CD4-positive, alpha-beta memory T cell (primary cell): ENCODE measurements at regions not wholly inside any gene's neighbourhood (a gene's known extent, or its start where the extent isn't known, plus 50 kb on each side); places are given as distances from the start of the nearest gene placed in this dataset.

Source experiments
- CTCF ChIA-PET: fragments of 350-600 bp; sonication (Branson Sonifier 250); formaldehyde crosslinking; loops from one replicate; lab custom pipeline; 2021; ENCODE audit warnings: inconsistent platforms; ENCODE audit not compliant: partially characterized antibody; lab: Charles Lee
- POLR2A ChIA-PET: fragments of 350-600 bp; sonication (Branson Sonifier 250); formaldehyde crosslinking; loops from one replicate; lab custom pipeline; 2021; ENCODE audit not compliant: partially characterized antibody; lab: Charles Lee
- DNase-seq, 5 donors: peaks; one replicate each; pipeline versions ENCODE4 v3.0.0 to v3.0.0-alpha.2; 2020 to 2022; ENCODE audit warnings: mixed read lengths in 1 of 5
- H3K27ac ChIP-seq: one replicate; pipeline ENCODE4 v1.7.0; 2013; ENCODE audit warnings: low read depth, low read length
- H3K27me3 ChIP-seq: 2 replicates; pipeline ENCODE4 v1.7.0; 2013; ENCODE audit warnings: mild to moderate bottlenecking, low read length, moderate library complexity; ENCODE audit not compliant: insufficient read depth
- H3K36me3 ChIP-seq: 2 replicates; pipeline ENCODE4 v1.7.0; 2013; ENCODE audit warnings: mild to moderate bottlenecking, low read length, moderate library complexity; ENCODE audit not compliant: insufficient read depth
- H3K4me1 ChIP-seq: 2 replicates; pipeline ENCODE4 v1.7.0; 2013; ENCODE audit warnings: mild to moderate bottlenecking, low read length, moderate library complexity; ENCODE audit not compliant: insufficient read depth
- H3K4me3 ChIP-seq, 2 donors: one replicate each; pipeline ENCODE4 v1.7.0; 2013; ENCODE audit warnings: low read length in 2 of 2, mild to moderate bottlenecking in 1 of 2
- H3K9me3 ChIP-seq, 2 donors: one replicate each; pipeline ENCODE4 v1.7.0; 2013; ENCODE audit warnings: low read length in 2 of 2, control low read depth in 1 of 2; ENCODE audit not compliant: control insufficient read depth in 1 of 2
- H3K27ac Mint-ChIP-seq, 7 donors: one replicate each; pipeline ENCODE4 v1.8.0; 2020 to 2021; ENCODE audit warnings: mixed read lengths in 7 of 7, mild to moderate bottlenecking in 6 of 7, inconsistent platforms in 3 of 7, moderate library complexity in 3 of 7
- H3K27me3 Mint-ChIP-seq, 2 donors: one replicate each; pipeline ENCODE4 v1.8.0; 2020 to 2021; ENCODE audit warnings: mixed read lengths in 2 of 2
- H3K36me3 Mint-ChIP-seq, 2 donors: one replicate each; pipeline ENCODE4 v1.8.0; 2020 to 2021; ENCODE audit warnings: mixed read lengths in 2 of 2, inconsistent platforms in 1 of 2, mild to moderate bottlenecking in 1 of 2
- H3K4me1 Mint-ChIP-seq, 4 donors: one replicate each; pipeline ENCODE4 v1.8.0; 2020 to 2021; ENCODE audit warnings: mixed read lengths in 4 of 4, mild to moderate bottlenecking in 1 of 4
- H3K4me3 Mint-ChIP-seq, 8 donors: one replicate each; pipeline ENCODE4 v1.8.0; 2020 to 2021; ENCODE audit warnings: mixed read lengths in 8 of 8, mild to moderate bottlenecking in 7 of 8, moderate library complexity in 6 of 8, inconsistent platforms in 3 of 8
- H3K9me3 Mint-ChIP-seq, 8 donors: one replicate each; pipeline ENCODE4 v1.8.0; 2020 to 2021; ENCODE audit warnings: mixed read lengths in 8 of 8, mild to moderate bottlenecking in 5 of 8, inconsistent platforms in 3 of 8, moderate library complexity in 1 of 8
- intact Hi-C: fragments of 100-400 bp; cut with micrococcal nuclease; formaldehyde crosslinking; loops from one replicate; pipeline ENCODE4 v1.15.1; 2023

DNA sequence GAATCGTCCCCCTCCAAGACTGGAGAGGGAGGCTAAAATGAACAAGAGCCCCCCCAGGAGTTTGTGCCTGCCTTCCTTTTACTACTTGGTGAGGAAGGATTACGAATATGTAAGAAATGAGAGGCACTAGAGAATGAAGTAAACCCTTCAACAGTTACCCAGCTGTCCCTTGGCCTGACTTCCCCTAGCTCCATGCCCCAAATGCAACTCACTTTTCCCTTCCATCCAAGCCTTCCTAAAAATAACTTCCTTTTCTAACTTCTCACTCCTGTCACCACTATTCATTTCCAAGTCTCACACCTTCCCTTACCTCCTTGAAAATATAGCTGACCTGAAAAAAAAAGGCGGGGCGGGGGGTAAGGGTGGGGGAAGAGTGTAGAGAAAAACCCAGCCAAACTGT is 96.6 kb upstream of the HNRNPU start:
- Histone ChIP-seq H3K4me3 (no peak overlapping the region), H3K36me3 (no peaks in the 10 kb centered on the region), H3K27me3 (no peaks in the 10 kb centered on the region), H3K27ac (no peak overlapping the region), H3K4me1 (peaks cover 16% of the 10 kb centered on the region), H3K9me3 (no peaks in the 10 kb centered on the region)
- peaks cover 8 to 13% (median 12%) of the 10 kb centered on the region in 4 donors for H3K4me1 Mint-ChIP-seq
- no peak for DNase-seq
- intact Hi-C loops, result no loop called here
- no peaks in the 10 kb centered on the region for H3K9me3 Mint-ChIP-seq
- ChIA-PET POLR2A (no interaction called here), CTCF (interaction anchor here (0.6 kb wide), 1 partner anchor 60 kb away, joined by 4 read pairs; no protein-coding TSS in a partner anchor)
- H3K4me3 Mint-ChIP-seq, result no peak overlapping the region
- H3K36me3 Mint-ChIP-seq, result no peaks in the 10 kb centered on the region
- H3K27ac Mint-ChIP-seq, result peak overlapping the region in 1 of 7 donors; percentile 24
- no peaks in the 10 kb centered on the region for H3K27me3 Mint-ChIP-seq

GRCh38 chr1:244958593-244958992 is 94.2 kb upstream of the HNRNPU start:
- Histone ChIP-seq H3K4me3 (no peak overlapping the region), H3K36me3 (no peaks in the 10 kb centered on the region), H3K9me3 (no peaks in the 10 kb centered on the region), H3K27ac (no peak overlapping the region), H3K4me1 (peaks cover 4% of the 10 kb centered on the region), H3K27me3 (no peaks in the 10 kb centered on the region)
- H3K4me1 Mint-ChIP-seq, result peaks cover 1 to 4% (median 3%) of the 10 kb centered on the region in 4 donors
- no peak overlapping the region for H3K27ac Mint-ChIP-seq
- ChIA-PET POLR2A (interaction anchor here (1.0 kb wide), 1 partner anchor 11 kb away, joined by 5 read pairs; a partner anchor contains a TSS), CTCF (no interaction called here)
- no peak overlapping the region for H3K4me3 Mint-ChIP-seq
- DNase-seq, result no peak
- H3K36me3 Mint-ChIP-seq, result no peaks in the 10 kb centered on the region
- H3K9me3 Mint-ChIP-seq, result no peaks in the 10 kb centered on the region
- peaks cover 0 to 2% of the 10 kb centered on the region in 2 donors for H3K27me3 Mint-ChIP-seq
- intact Hi-C loops, result no loop called here

GRCh38 chr1:244957525-244957924 is 93.2 kb upstream of the HNRNPU start:
- Mint-ChIP-seq H3K27ac (no peak overlapping the region), H3K4me3 (no peak overlapping the region), H3K4me1 (no peaks in the 10 kb centered on the region), H3K9me3 (no peaks in the 10 kb centered on the region), H3K27me3 (peaks cover 1 to 2% of the 10 kb centered on the region in 2 donors), H3K36me3 (no peaks in the 10 kb centered on the region)
- Histone ChIP-seq H3K36me3 (no peaks in the 10 kb centered on the region), H3K9me3 (no peaks in the 10 kb centered on the region), H3K4me1 (no peaks in the 10 kb centered on the region), H3K27ac (no peak overlapping the region), H3K4me3 (no peak overlapping the region), H3K27me3 (no peaks in the 10 kb centered on the region)
- CTCF ChIA-PET, result no interaction called here
- POLR2A ChIA-PET, result interaction anchor here (1.3 kb wide), 1 partner anchor 94 kb away, joined by 4 read pairs; no protein-coding TSS in a partner anchor
- DNase-seq, result no peak
- intact Hi-C loops, result no loop called here

DNA sequence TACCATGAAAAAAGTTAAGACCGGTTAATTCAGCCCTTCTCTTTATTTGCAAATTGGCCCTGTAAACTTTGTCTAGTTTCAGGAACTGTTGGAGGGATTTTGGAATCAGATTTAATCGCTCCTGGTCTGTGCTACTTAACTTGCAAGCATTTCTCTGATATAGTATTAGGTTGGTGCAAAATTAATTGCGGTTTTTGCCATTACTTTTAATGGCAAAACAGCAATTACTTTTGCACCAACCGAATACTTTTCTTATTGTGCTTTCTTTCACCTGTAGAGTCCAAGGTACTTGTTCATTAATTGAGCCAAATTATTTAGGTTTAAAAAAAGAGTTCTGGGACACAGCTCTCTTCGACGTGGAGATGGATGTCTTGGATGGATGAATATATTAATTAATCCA is 92.8 kb upstream of the HNRNPU start:
- Histone ChIP-seq H3K4me3 (no peak overlapping the region), H3K27me3 (no peaks in the 10 kb centered on the region), H3K36me3 (no peaks in the 10 kb centered on the region), H3K27ac (no peak overlapping the region), H3K4me1 (no peaks in the 10 kb centered on the region), H3K9me3 (no peaks in the 10 kb centered on the region)
- Mint-ChIP-seq H3K27me3 (peaks cover 2% of the 10 kb centered on the region in 2 donors), H3K9me3 (no peaks in the 10 kb centered on the region), H3K27ac (no peak overlapping the region), H3K36me3 (no peaks in the 10 kb centered on the region), H3K4me3 (no peak overlapping the region), H3K4me1 (no peaks in the 10 kb centered on the region)
- ChIA-PET POLR2A (interaction anchor here (1.3 kb wide), 1 partner anchor 94 kb away, joined by 4 read pairs; no protein-coding TSS in a partner anchor), CTCF (no interaction called here)
- intact Hi-C loops, result no loop called here
- no peak for DNase-seq

DNA sequence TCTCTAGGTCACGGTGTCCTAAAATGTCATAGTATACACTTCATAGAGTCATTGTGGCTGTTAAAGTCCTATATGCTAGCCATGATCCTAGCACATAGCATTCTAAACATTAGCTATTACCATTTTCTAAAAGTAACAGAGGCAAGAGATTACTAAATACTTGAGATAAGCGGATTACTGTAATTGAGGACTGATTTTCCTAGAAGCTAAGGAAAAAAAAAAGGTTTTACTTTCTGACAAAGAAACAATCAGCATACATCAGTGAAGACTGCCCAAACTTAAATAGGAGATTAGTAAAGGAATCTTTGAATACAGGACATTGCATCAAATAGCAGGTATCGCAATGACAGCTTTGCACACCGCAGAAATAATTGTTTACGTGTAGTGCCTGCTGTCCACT is 91.3 kb upstream of the HNRNPU start:
- no peaks in the 10 kb centered on the region for H3K4me1 Mint-ChIP-seq
- H3K36me3 Mint-ChIP-seq, result no peaks in the 10 kb centered on the region
- H3K9me3 ChIP-seq, result no peaks in the 10 kb centered on the region
- H3K27ac ChIP-seq, result no peak overlapping the region
- no peak overlapping the region for H3K4me3 Mint-ChIP-seq
- H3K9me3 Mint-ChIP-seq, result no peaks in the 10 kb centered on the region
- ChIA-PET POLR2A (interaction anchor here (1.3 kb wide), 1 partner anchor 14 kb away, joined by 3 read pairs; a partner anchor contains a TSS), CTCF (interaction anchor here (0.6 kb wide), 1 partner anchor 125 kb away, joined by 3 read pairs; no protein-coding TSS in a partner anchor)
- H3K4me1 ChIP-seq, result no peaks in the 10 kb centered on the region
- H3K4me3 ChIP-seq, result no peak overlapping the region
- intact Hi-C loops, result no loop called here
- no peaks in the 10 kb centered on the region for H3K36me3 ChIP-seq
- no peak overlapping the region for H3K27ac Mint-ChIP-seq
- H3K27me3 Mint-ChIP-seq, result peaks cover 2% of the 10 kb centered on the region in 2 donors
- no peak for DNase-seq
- no peaks in the 10 kb centered on the region for H3K27me3 ChIP-seq

GRCh38 chr1:244954359-244954758 is 90.0 kb upstream of the HNRNPU start:
- Mint-ChIP-seq H3K9me3 (no peaks in the 10 kb centered on the region), H3K4me3 (no peak overlapping the region), H3K36me3 (no peaks in the 10 kb centered on the region), H3K4me1 (no peaks in the 10 kb centered on the region), H3K27me3 (peaks cover 2 to 4% of the 10 kb centered on the region in 2 donors), H3K27ac (no peak overlapping the region)
- Histone ChIP-seq H3K27me3 (no peaks in the 10 kb centered on the region), H3K4me3 (no peak overlapping the region), H3K4me1 (no peaks in the 10 kb centered on the region), H3K27ac (no peak overlapping the region), H3K9me3 (no peaks in the 10 kb centered on the region), H3K36me3 (no peaks in the 10 kb centered on the region)
- DNase-seq, result no peak
- ChIA-PET POLR2A (no interaction called here), CTCF (no interaction called here)
- intact Hi-C loops, result no loop called here

GRCh38 chr1:244953901-244954300 is 89.6 kb upstream of the HNRNPU start:
- CTCF ChIA-PET, result no interaction called here
- Histone ChIP-seq H3K27me3 (no peaks in the 10 kb centered on the region), H3K4me1 (no peaks in the 10 kb centered on the region), H3K4me3 (no peak overlapping the region), H3K36me3 (no peaks in the 10 kb centered on the region), H3K27ac (no peak overlapping the region), H3K9me3 (no peaks in the 10 kb centered on the region)
- Mint-ChIP-seq H3K4me3 (no peak overlapping the region), H3K36me3 (no peaks in the 10 kb centered on the region), H3K27ac (no peak overlapping the region), H3K27me3 (peaks cover 2 to 6% of the 10 kb centered on the region in 2 donors), H3K9me3 (no peaks in the 10 kb centered on the region), H3K4me1 (no peaks in the 10 kb centered on the region)
- POLR2A ChIA-PET, result no interaction called here
- no peak for DNase-seq
- intact Hi-C loops, result no loop called here
